ENCODE measurements at regions not wholly inside any gene's neighbourhood (a gene's known extent, or its start where the extent isn't known, plus 50 kb on each side); places are given as distances from the start of the nearest gene placed in this dataset.

DNA sequence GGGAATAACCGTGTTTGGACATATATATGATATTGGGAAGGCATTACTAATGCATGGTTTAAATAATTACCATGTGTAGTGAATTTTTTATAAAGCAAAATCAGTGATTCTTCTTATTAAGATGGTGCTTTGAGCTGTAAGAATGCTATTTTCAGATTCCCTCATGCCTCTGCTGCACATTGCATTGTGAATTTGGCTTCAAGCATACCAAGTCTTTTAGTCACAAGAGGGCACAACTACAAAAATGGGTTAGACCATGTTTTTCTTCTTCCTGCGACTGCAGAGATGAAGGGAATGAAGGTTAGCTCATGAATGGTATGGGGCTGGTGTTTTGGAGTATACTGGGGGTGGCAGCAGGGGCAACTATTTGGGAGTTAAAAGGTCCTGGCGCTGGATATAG lies 320.1 kb downstream of the SLC4A3 start:
- Histone ChIP-seq H3K27me3 (ENCODE audit: control insufficient read depth, insufficient read depth, low read length) (no peaks in the 10 kb centered on the region), H3K36me3 (ENCODE audit: control insufficient read depth, insufficient read depth, low read length) (no peaks in the 10 kb centered on the region), H3K4me3 (ENCODE audit: low read depth, low read length) (no peak overlapping the region)
- POLR2A ChIA-PET, result no interaction called here
- no peak for DNase-seq (ENCODE audit: low read depth)
- TF ChIP-seq, protein P1, sequence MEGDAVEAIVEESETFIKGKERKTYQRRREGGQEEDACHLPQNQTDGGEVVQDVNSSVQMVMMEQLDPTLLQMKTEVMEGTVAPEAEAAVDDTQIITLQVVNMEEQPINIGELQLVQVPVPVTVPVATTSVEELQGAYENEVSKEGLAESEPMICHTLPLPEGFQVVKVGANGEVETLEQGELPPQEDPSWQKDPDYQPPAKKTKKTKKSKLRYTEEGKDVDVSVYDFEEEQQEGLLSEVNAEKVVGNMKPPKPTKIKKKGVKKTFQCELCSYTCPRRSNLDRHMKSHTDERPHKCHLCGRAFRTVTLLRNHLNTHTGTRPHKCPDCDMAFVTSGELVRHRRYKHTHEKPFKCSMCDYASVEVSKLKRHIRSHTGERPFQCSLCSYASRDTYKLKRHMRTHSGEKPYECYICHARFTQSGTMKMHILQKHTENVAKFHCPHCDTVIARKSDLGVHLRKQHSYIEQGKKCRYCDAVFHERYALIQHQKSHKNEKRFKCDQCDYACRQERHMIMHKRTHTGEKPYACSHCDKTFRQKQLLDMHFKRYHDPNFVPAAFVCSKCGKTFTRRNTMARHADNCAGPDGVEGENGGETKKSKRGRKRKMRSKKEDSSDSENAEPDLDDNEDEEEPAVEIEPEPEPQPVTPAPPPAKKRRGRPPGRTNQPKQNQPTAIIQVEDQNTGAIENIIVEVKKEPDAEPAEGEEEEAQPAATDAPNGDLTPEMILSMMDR (IDR thresholded peaks at IDR 0.05; ENCODE audit: insufficient read depth, low read depth, low read length), result no peak
- CTCF ChIA-PET, result interaction anchor here (1.4 to 1.9 kb wide), 4 partner anchors 11 to 211 kb away, joined by 3 to 6 read pairs (median 4); no protein-coding TSS in a partner anchor

- H3K36me3 ChIP-seq (ENCODE audit: control insufficient read depth, insufficient read depth, low read length), result no peaks in the 10 kb centered on the region
- TF ChIP-seq, protein P1 (IDR thresholded peaks at IDR 0.05; ENCODE audit: insufficient read depth, low read depth, low read length), result no peak
- H3K4me3 ChIP-seq (ENCODE audit: low read depth, low read length), result no peak overlapping the region
- DNase-seq (ENCODE audit: low read depth), result no peak
- H3K27me3 ChIP-seq (ENCODE audit: control insufficient read depth, insufficient read depth, low read length), result no peaks in the 10 kb centered on the region
- ChIA-PET CTCF (interaction anchor here (1.9 kb wide), 1 partner anchor 13 kb away, joined by 5 read pairs; no protein-coding TSS in a partner anchor), POLR2A (no interaction called here)
These were observed 321.6 kb downstream of the SLC4A3 start for GRCh38 chr2:219949053-219949452.

DNA sequence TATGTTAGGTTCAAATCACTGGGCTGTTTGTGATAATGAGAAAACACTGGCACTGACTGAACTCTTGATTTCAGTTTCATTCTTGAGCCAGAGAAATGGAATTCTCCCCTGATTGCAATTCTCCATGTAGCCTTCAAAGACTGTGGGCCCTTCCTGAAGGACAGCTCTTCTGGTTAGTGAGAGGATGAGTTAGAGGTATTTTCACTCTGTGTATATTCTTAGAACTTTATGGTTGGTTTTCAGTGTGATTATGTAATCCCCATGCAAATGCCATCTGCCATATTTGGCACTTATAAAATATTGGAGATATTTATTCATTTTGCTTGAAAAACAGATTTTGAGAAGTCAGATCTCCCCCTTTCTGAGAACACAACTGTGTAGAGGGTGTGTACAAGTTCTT lies 323.7 kb downstream of the SLC4A3 start:
- TF ChIP-seq, protein P1 (IDR thresholded peaks at IDR 0.05; ENCODE audit: insufficient read depth, low read depth, low read length), result no peak
- H3K36me3 ChIP-seq (ENCODE audit: control insufficient read depth, insufficient read depth, low read length), result no peaks in the 10 kb centered on the region
- H3K4me3 ChIP-seq (ENCODE audit: low read depth, low read length), result no peak overlapping the region
- DNase-seq (ENCODE audit: low read depth), result no peak
- CTCF ChIA-PET, result interaction anchor here (1.2 kb wide), 1 partner anchor 13 kb away, joined by 4 read pairs; no protein-coding TSS in a partner anchor
- POLR2A ChIA-PET, result no interaction called here
- H3K27me3 ChIP-seq (ENCODE audit: control insufficient read depth, insufficient read depth, low read length), result no peaks in the 10 kb centered on the region

GRCh38 chr2:219954331-219954730 lies 326.9 kb downstream of the SLC4A3 start:
- CTCF ChIA-PET, result interaction anchor here (0.5 kb wide), 1 partner anchor 346 kb away, joined by 3 read pairs; no protein-coding TSS in a partner anchor
- no peak for DNase-seq (ENCODE audit: low read depth)
- TF ChIP-seq, protein P1 (IDR thresholded peaks at IDR 0.05; ENCODE audit: insufficient read depth, low read depth, low read length), result no peak

GRCh38 chr2:219957820-219958219 lies 330.4 kb downstream of the SLC4A3 start:
- Histone ChIP-seq H3K27me3 (ENCODE audit: control insufficient read depth, insufficient read depth, low read length) (no peaks in the 10 kb centered on the region), H3K4me3 (ENCODE audit: low read depth, low read length) (no peak overlapping the region), H3K36me3 (ENCODE audit: control insufficient read depth, insufficient read depth, low read length) (no peaks in the 10 kb centered on the region)
- ChIA-PET CTCF (interaction anchor here (1.3 kb wide), 1 partner anchor 10 kb away, joined by 3 read pairs; no protein-coding TSS in a partner anchor), POLR2A (no interaction called here)
- TF ChIP-seq, protein P1 (IDR thresholded peaks at IDR 0.05; ENCODE audit: insufficient read depth, low read depth, low read length), result no peak
- no peak for DNase-seq (ENCODE audit: low read depth)

More at GRCh38 chr2:219954331-219954730, 326.9 kb downstream of the SLC4A3 start:
- Histone ChIP-seq H3K36me3 (ENCODE audit: control insufficient read depth, insufficient read depth, low read length) (no peaks in the 10 kb centered on the region), H3K27me3 (ENCODE audit: control insufficient read depth, insufficient read depth, low read length) (no peaks in the 10 kb centered on the region), H3K4me3 (ENCODE audit: low read depth, low read length) (no peak overlapping the region)
- POLR2A ChIA-PET, result no interaction called here
